ENCODE measurements at regions not wholly inside any gene's neighbourhood (a gene's known extent, or its start where the extent isn't known, plus 50 kb on each side); places are given as distances from the start of the nearest gene placed in this dataset.

- ATAC-seq (no peak), DNase-seq (ENCODE audit: low spot score) (no peak)
- ChIA-PET POLR2A (no interaction called here), CTCF (interaction anchor here (0.7 kb wide), 1 partner anchor 143 kb away, joined by 3 read pairs; no protein-coding TSS in a partner anchor)
- Mint-ChIP-seq H3K9me3 (peaks cover 48% of the 10 kb centered on the region), H3K4me3 (no peak overlapping the region), H3K4me1 (no peaks in the 10 kb centered on the region), H3K27me3 (ENCODE audit: low read depth) (peaks cover 7% of the 10 kb centered on the region; the same call in 1 of the 2 replicates), H3K36me3 (peaks cover 17% of the 10 kb centered on the region), H3K27ac (no peak overlapping the region)
- TF ChIP-seq ZNF232 (CRISPR knock-in tag; IDR thresholded peaks at IDR 0.05) (no peak), IRF1 (CRISPR knock-in tag; IDR thresholded peaks at IDR 0.05) (no peak), ZNF396 (CRISPR knock-in tag; IDR thresholded peaks at IDR 0.05; ENCODE audit: borderline replicate concordance) (no peak), ARID4B (CRISPR knock-in tag; IDR thresholded peaks at IDR 0.05; ENCODE audit: borderline replicate concordance) (no peak), ERG (CRISPR knock-in tag; IDR thresholded peaks at IDR 0.05) (no peak), HMGA2 (CRISPR knock-in tag; IDR thresholded peaks at IDR 0.05) (no peak), MXD4 (CRISPR knock-in tag; IDR thresholded peaks at IDR 0.05; ENCODE audit: borderline replicate concordance) (no peak), MAX (CRISPR knock-in tag; IDR thresholded peaks at IDR 0.05) (no peak), CREB1 (CRISPR knock-in tag; IDR thresholded peaks at IDR 0.05) (no peak), MYBL2 (CRISPR knock-in tag; IDR thresholded peaks at IDR 0.05) (no peak)
Observed at GRCh38 chr20:43305749-43306148, 116.0 kb upstream of the PTPRT start.

GRCh38 chr20:43304598-43304997 lies 114.9 kb upstream of the PTPRT start:
- CTCF ChIA-PET = no interaction called here
- TF ChIP-seq HMGA2 (CRISPR knock-in tag; IDR thresholded peaks at IDR 0.05) (no peak), E2F4 (CRISPR knock-in tag; IDR thresholded peaks at IDR 0.05; ENCODE audit: borderline replicate concordance, low read depth) (no peak), MLX (CRISPR knock-in tag; IDR thresholded peaks at IDR 0.05) (no peak), GRHL2 (CRISPR knock-in tag; IDR thresholded peaks at IDR 0.05; ENCODE audit: insufficient replicate concordance, severe bottlenecking) (no peak), ZBTB43 (CRISPR knock-in tag; IDR thresholded peaks at IDR 0.05) (no peak), HMGXB4 (CRISPR knock-in tag; IDR thresholded peaks at IDR 0.05) (no peak), PRDM15 (CRISPR knock-in tag; IDR thresholded peaks at IDR 0.05) (no peak), PREB (CRISPR knock-in tag; IDR thresholded peaks at IDR 0.05; ENCODE audit: borderline replicate concordance) (no peak)

More at GRCh38 chr20:43304598-43304997, 114.9 kb upstream of the PTPRT start:
- no peak overlapping the region for H3K4me3 Mint-ChIP-seq
- H3K9me3 Mint-ChIP-seq = peaks cover 38% of the 10 kb centered on the region
- H3K36me3 Mint-ChIP-seq = peaks cover 13% of the 10 kb centered on the region
- ATAC-seq = no peak
- no peak for DNase-seq (ENCODE audit: low spot score)
- peaks cover 2% of the 10 kb centered on the region; the same call in 1 of the 2 replicates for H3K27me3 Mint-ChIP-seq (ENCODE audit: low read depth)
- no peaks in the 10 kb centered on the region for H3K4me1 Mint-ChIP-seq
- H3K27ac Mint-ChIP-seq = no peak overlapping the region
- POLR2A ChIA-PET = no interaction called here

Measured in WTC11 (cell line).